ENCODE measurements at regions not wholly inside any gene's neighbourhood (a gene's known extent, or its start where the extent isn't known, plus 50 kb on each side); places are given as distances from the start of the nearest gene placed in this dataset.

DNA sequence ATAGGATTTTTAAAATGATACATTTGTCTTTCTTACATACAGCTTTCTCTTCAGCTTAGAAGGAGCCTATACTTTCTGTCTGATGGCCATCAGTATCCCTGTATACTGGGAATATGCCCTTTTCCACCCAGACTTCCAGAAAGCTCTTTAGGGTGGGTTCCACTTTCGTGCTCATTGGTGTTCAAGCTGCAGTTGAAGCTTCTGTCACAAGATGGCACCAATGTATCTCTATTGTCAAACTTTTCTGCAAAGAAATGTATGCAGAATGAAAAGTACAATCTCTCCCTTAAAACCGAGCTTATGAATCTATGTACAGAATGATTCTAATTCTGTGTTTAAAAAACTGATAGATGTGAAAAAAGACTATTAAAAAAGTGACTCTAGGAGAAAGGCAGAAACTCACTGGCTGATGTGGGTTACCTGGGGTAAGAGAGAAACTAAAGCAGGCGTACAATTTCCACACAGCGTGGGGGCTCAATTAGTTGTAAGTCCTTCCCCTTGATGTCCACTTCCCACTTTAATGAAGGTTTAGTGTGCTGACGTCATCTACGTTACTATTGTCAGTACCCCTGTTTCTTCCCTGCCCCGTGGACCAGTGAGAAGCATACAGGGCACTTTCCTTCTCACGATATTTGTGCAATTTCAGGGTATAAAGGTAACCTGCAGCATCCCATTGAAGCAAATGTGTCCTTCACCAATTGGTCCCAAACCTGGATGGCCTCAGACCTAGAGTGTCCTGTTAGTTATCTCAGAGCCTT lies 57.3 kb upstream of the TCEAL2 start:
- peak in 1 of 2 experiments; percentile 2 for DNase-seq

DNA sequence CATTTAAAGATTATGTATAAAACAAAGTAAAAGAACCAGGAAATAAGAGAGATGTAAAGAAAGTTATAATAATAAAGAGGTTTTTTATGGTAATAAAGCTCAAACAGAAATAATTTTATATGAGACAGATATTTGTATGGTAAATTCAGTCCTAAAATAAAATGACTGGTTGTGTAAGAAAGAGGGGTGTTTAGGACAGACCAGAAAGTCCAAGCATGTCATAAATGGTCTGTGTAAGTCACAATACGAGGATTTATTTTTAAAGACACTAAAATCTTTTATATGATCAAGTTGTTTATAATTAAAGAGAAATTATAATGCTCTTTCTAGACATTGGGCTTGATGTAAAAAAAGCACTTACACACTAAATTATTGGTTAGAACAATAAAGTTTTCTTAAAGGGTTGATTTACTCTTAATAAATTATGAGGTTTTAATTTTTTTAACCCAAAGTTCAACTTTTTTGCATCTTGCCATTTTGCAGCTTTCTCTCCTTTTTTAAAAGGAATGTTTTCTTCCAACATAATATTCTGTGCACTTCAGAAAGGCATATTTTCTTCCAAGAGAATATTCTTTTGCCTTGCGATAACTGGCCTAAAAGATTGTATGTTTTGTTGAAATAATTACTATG lies 61.9 kb upstream of the TCEAL2 start:
- no peak for DNase-seq

DNA sequence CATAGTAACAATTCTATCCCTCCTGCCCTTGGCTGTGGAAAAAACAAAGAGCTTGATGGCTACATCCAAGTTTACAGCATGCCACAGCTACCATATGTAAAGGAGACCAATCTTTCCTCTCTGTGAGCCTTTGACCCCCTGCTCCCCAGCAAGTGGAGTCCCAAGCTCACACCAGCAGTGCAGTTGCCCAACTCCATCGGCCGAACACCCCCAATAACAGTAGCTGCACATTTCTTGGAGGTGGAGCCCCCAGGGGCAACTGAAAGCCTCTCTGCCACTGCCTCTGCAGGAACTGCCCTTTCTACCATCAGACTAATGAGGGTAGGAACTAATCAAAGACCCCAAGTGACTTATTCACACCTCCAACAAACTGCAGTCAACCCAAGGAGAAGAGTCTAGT lies 81.0 kb upstream of the TCEAL2 start:
- no peak for DNase-seq

DNA sequence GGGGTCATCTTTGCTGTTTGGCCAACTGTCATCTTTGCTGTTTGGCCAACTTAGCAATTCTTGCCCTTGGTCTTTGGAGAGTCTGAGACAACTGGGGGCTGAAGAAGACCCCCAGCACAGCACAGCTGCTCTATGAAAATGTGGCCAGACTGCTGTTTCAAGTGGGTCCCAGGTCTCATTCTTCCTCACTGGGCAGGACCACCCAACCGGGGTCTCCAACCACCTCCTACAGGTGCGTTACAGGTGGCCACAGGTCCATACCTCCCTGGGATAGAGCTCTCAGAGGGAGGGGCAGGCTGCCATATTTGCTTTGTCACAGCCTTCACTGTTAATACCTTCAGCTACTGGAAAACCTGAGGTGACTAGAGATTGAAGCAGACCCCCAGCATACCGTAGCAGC lies 82.1 kb upstream of the TCEAL2 start:
- DNase-seq, result no peak

DNA sequence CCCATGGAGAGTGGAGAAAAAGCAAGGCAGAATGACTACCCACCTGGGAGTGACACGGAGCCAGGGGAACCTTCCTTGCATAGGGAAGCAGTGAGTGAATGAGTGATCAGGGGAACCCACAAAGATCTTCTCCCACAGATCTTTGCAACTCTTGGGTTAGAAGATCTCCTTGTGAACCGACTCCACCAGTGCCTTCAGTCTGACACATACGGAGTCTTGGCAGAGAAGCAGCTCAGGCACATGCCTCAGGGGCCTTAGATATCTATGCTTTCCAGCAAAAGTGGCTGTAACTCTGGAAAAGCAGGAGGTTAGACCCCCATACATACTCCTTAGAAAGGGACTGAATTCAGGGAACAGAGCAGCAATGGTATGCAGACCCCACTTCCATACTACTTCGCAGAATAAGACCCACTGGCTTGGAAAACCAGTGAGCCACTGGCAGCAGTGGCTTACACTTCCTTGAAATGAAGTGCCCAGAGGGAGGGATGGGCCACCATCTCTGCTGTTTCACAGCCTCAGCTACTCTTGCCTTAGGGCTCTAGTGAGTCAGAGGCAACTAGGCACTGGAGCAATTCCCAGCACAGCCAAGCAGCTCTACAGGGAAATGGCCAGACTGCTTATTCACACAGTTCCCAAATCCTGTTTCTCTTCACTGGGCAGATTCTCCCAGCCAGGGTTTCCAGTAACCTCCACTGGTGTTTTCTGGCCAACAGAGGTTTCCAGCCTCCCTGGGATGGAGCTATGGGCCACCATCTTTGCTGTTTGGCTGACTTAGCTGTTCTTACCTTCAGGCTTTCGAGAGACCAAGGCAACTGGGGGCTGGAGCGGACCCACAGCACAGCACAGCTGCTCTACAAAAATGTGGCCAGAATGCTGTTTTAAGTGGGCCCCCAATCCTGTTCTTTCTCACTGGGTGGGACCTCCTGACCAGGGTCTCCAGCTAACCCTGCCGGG lies 82.8 kb upstream of the TCEAL2 start:
- no peak for DNase-seq

DNA sequence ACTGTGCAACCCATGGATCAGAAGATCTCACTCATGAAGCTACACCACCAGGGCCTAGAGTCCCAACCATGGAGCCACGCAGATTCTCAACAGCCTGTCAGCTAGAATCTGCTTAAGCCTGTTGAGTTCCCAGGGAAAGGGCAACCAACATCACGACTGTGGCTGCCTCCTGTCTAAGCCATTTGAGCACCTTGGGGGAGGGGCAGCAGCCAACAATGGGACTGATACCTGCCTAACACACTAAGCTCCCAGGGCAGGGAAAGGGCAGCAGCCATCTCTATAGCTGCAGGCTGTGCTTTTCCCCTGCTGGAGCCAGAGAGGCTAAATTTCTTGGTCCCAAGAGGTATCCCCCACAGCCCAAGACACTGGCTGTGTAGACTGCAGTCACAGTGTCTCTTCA lies 96.5 kb upstream of the TCEAL2 start:
- no peak for DNase-seq

DNA sequence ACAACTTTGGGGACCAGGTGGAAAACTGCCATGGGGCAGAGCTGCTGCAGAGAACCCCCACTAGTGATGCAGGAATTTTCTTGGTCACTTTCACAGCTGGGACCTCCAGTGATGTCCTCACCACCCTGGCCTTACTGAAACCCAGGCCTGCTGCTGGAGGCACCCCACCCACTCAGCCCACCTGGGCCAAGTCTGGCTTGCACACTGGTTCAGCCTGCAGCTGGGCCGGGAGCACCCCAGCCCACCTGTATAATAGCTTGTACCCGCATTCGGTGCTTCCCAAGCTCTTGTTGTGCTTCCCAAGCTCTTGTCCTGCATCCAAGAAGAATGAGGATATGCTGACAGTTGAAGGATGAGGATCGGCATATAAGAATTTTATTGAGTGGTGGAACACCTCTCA lies 86.4 kb upstream of the ZMAT1 start:
- DNase-seq, result no peak

DNA sequence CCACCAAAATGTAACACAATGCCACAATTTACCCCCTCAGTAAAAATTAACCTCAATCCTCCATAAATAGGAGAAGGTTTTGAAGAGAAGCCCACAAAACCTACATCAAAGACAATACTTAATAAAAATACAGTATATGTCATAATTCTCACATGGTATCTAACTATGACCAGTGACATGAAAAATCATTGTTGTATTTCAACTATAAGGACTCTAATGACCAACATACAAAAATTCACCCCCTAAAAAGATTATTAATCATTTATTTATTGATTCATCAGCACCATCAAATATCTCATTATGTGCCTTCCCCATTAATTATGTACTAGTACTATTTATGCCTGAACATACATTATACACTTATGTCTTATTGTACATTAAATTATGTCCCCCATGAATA lies 77.1 kb upstream of the ZMAT1 start:
- DNase-seq, result no peak

DNA sequence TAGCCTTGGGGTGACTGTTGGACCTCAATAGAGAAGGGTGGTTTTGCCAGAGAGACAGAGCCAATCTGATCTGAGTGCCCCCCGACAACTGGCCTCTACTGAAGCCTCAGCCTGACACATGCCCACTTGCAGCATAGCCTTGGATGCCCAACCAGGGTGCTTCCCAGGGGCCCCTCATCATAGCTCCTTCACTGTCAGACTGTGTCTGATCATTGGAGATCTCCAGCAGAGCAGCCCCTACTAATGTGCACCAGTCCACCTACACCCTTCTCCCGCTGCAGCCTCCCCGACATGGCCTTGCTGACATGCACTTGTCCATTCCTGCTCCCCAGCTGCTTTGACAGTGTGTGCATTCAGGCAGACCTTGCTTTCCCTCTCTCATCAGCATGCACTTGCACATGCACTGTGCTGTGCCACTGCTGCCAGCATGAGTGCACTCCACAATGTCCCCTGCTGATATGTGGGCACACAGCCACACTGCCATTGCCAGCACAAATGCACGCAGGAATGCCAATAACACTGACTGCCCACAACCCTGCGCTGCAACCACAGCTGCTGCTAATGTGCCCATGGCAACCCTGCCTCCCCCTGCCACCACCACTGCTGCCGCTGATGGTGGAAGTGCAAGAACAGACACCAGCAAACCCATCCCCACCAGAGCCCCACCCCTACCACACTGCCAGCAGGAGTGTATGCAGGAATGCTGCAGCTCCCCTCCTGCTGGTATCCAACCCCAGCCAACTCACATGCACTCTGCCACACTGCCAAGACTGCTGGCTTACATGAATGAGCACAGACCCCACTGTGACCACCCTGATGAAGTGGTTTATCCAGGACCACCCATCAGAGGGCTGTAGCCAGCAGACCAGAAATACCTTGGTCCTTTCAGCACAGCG lies 68.1 kb upstream of the ZMAT1 start:
- DNase-seq, result no peak

DNA sequence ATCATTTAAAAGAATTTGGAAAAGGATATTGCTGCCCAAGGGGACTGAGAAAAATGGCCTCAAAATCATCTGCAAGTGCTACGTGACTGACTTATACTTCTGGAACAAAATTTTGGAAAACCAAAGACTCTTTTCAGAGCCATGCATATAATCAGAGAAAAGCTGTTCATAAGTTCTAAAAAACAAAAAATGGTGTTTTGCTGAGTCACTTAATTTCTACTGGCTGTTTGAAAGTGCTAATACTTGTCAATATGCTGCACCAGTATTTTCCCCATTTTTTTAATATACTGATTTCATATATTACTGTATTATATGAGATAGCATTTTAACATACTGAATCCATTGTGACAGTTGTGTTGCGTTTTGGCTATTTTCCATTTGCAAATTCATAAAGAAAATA lies 61.5 kb upstream of the ZMAT1 start:
- DNase-seq, result no peak

DNA sequence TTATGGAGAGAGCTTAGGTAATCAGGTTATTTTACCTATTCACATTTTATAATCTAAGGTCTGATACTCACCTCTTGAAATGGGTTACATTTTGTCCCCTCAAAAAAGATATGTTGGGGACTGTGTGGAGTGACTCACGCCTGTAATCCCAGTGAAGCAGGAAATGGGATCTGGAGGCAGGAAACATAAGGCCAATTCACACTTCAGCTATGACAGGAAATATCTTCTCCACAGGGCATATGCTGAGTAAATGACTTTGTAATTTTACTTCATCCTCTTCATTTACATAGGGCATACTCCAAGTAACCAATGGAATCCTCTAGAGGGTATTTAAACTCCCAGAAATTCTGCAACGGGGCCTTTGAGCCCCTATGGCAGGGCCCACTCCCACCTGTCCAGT lies 54.8 kb upstream of the ZMAT1 start:
- DNase-seq, result no peak
